ENCODE measurements at regions not wholly inside any gene's neighbourhood (a gene's known extent, or its start where the extent isn't known, plus 50 kb on each side); places are given as distances from the start of the nearest gene placed in this dataset.

DNA sequence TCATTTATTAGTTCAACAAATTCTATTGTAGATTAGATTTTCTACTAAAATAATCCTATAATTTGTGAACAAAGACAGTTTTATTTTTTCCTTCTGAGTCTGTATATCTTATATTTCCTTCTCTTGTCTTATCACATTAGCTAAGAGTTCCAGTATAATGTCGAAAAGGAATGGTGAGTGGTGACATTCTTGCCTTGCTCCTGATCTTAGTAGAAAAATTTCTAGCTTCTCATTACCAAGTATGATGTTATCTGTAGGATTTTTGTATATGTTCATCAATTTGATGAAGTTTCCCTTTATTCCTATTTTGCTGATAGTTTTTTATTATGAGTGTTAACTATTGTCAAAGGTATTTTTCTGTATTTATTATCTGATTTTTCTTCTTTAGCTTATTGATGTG, 756.6 kb upstream of the BCHE start:
- intact Hi-C loops (cut with micrococcal nuclease) = no loop called here
- Histone ChIP-seq H3K4me2 (replicated peaks; ENCODE audit: low read depth, low read length, poor library complexity, severe bottlenecking) (no peak overlapping the region), H3K27me3 (replicated peaks in 1 of 4; ENCODE audit: control extremely low read depth in 1 of 4, control insufficient read depth in 3 of 4, insufficient read depth in 4 of 4, low read length in 3 of 4) (no peaks in the 10 kb centered on the region), H2AFZ (ENCODE audit: insufficient read depth, low read depth, low read length, poor library complexity, severe bottlenecking) (no peak overlapping the region), H3K9ac (ENCODE audit: low read length) (no peak overlapping the region), H3K4me1 (ENCODE audit: control insufficient read depth in 2 of 2, insufficient read depth in 2 of 2, low read length in 2 of 2) (no peaks in the 10 kb centered on the region), H3K36me3 (replicated peaks in 1 of 2; ENCODE audit: control extremely low read depth in 1 of 2, control insufficient read depth in 1 of 2, extremely low read depth in 1 of 2, insufficient read depth in 2 of 2, low read length in 1 of 2) (no peaks in the 10 kb centered on the region), H3K9me3 (ENCODE audit: control extremely low read depth in 1 of 3, control insufficient read depth in 2 of 3, insufficient read depth in 1 of 3, low read length in 2 of 3) (no peaks in the 10 kb centered on the region), H3K4me3 (ENCODE audit: control extremely low read depth in 1 of 5, extremely low read depth in 1 of 5, insufficient read depth in 1 of 5, low read depth in 2 of 5, low read length in 4 of 5) (no peak overlapping the region), H3K79me2 (ENCODE audit: control insufficient read depth, insufficient read depth, low read length) (no peaks in the 10 kb centered on the region), H4K20me1 (ENCODE audit: control insufficient read depth, insufficient read depth, low read length, poor library complexity, severe bottlenecking) (no peaks in the 10 kb centered on the region), H3K27ac (ENCODE audit: low read length in 2 of 2) (no peak overlapping the region)
- CTCF ChIA-PET = no interaction called here
- Mint-ChIP-seq H3K4me1 (no peaks in the 10 kb centered on the region), H3K27me3 (no peaks in the 10 kb centered on the region), H3K9me3 (ENCODE audit: insufficient read depth) (peaks cover 4% of the 10 kb centered on the region), H3K27ac (no peak overlapping the region), H3K4me3 (no peak overlapping the region)
- no peak for DNase-seq
- no CpG with 5 or more reads among the region's 1 CpG for WGBS (ENCODE audit: insufficient coverage)
- no peak for ATAC-seq (ENCODE audit: low read depth)
- TF ChIP-seq EZH2 (IDR thresholded peaks at IDR 0.05; ENCODE audit: borderline replicate concordance, insufficient read depth, low read depth, low read length, poor library complexity, severe bottlenecking) = no peak
- TF ChIP-seq, protein P1, sequence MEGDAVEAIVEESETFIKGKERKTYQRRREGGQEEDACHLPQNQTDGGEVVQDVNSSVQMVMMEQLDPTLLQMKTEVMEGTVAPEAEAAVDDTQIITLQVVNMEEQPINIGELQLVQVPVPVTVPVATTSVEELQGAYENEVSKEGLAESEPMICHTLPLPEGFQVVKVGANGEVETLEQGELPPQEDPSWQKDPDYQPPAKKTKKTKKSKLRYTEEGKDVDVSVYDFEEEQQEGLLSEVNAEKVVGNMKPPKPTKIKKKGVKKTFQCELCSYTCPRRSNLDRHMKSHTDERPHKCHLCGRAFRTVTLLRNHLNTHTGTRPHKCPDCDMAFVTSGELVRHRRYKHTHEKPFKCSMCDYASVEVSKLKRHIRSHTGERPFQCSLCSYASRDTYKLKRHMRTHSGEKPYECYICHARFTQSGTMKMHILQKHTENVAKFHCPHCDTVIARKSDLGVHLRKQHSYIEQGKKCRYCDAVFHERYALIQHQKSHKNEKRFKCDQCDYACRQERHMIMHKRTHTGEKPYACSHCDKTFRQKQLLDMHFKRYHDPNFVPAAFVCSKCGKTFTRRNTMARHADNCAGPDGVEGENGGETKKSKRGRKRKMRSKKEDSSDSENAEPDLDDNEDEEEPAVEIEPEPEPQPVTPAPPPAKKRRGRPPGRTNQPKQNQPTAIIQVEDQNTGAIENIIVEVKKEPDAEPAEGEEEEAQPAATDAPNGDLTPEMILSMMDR (IDR thresholded peaks at IDR 0.05) = no peak
- POLR2A ChIA-PET = no interaction called here

DNA sequence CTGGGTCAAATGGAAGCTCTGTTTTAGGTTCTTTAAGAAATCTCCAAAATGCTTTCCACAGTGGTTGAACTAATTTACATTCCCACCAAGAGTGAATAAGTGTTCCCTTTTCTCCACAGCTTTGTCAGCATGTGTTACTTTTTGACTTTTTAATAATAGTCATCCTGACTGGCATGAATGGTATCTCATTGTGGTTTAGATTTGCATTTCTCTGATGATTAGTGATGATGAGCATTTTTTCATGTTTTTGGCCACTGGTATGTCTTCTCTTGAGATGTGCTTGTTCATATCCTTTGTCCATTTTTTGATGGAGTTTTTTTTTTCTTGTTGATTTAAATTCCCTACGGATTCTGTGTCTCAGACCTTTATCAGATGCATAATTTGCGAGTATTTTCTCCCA, 745.0 kb upstream of the BCHE start:
- no peak overlapping the region for H3K4me3 ChIP-seq (ENCODE audit: control extremely low read depth in 1 of 5, extremely low read depth in 1 of 5, insufficient read depth in 1 of 5, low read depth in 2 of 5, low read length in 4 of 5)
- no peaks in the 10 kb centered on the region for H3K9me3 ChIP-seq (ENCODE audit: control extremely low read depth in 1 of 3, control insufficient read depth in 2 of 3, insufficient read depth in 1 of 3, low read length in 2 of 3)
- no peaks in the 10 kb centered on the region for H4K20me1 ChIP-seq (ENCODE audit: control insufficient read depth, insufficient read depth, low read length, poor library complexity, severe bottlenecking)
- no CpG with 5 or more reads among the region's 2 CpGs for WGBS (ENCODE audit: insufficient coverage)
- no peaks in the 10 kb centered on the region for H3K4me1 ChIP-seq (ENCODE audit: control insufficient read depth in 2 of 2, insufficient read depth in 2 of 2, low read length in 2 of 2)
- H3K27me3 ChIP-seq (replicated peaks in 1 of 4; ENCODE audit: control extremely low read depth in 1 of 4, control insufficient read depth in 3 of 4, insufficient read depth in 4 of 4, low read length in 3 of 4) = no peaks in the 10 kb centered on the region
- ATAC-seq (ENCODE audit: low read depth) (no peak), DNase-seq (no peak)
- H3K9ac ChIP-seq (ENCODE audit: low read length) = no peak overlapping the region
- no peaks in the 10 kb centered on the region for H3K79me2 ChIP-seq (ENCODE audit: control insufficient read depth, insufficient read depth, low read length)
- H3K27ac ChIP-seq (ENCODE audit: low read length in 2 of 2) = no peak overlapping the region
- TF ChIP-seq, protein P1 (IDR thresholded peaks at IDR 0.05) = no peak
- no peak for TF ChIP-seq EZH2 (IDR thresholded peaks at IDR 0.05; ENCODE audit: borderline replicate concordance, insufficient read depth, low read depth, low read length, poor library complexity, severe bottlenecking)
- ChIA-PET CTCF (no interaction called here), POLR2A (no interaction called here)
- no peak overlapping the region for H3K27ac Mint-ChIP-seq
- H3K4me2 ChIP-seq (replicated peaks; ENCODE audit: low read depth, low read length, poor library complexity, severe bottlenecking) = no peak overlapping the region
- peaks cover 3% of the 10 kb centered on the region for H3K9me3 Mint-ChIP-seq (ENCODE audit: insufficient read depth)
- no peaks in the 10 kb centered on the region for H3K36me3 ChIP-seq (replicated peaks in 1 of 2; ENCODE audit: control extremely low read depth in 1 of 2, control insufficient read depth in 1 of 2, extremely low read depth in 1 of 2, insufficient read depth in 2 of 2, low read length in 1 of 2)
- no peaks in the 10 kb centered on the region for H3K27me3 Mint-ChIP-seq
- H2AFZ ChIP-seq (ENCODE audit: insufficient read depth, low read depth, low read length, poor library complexity, severe bottlenecking) = no peak overlapping the region
- no peak overlapping the region for H3K4me3 Mint-ChIP-seq
- no peaks in the 10 kb centered on the region for H3K4me1 Mint-ChIP-seq
- intact Hi-C loops (cut with micrococcal nuclease) = no loop called here
